Activated CD4-positive, alpha-beta memory T cell treated with anti-CD3 and anti-CD28 coated beads for 36 hours (primary cell): ENCODE measurements at regions not wholly inside any gene's neighbourhood (a gene's known extent, or its start where the extent isn't known, plus 50 kb on each side); places are given as distances from the start of the nearest gene placed in this dataset.
"Not testable (repeated sequence)": the region's sequence is repeated elsewhere in the genome, so short reads cannot be mapped to it uniquely, and the experiment has no call there.

ENCODE experiments used
- CTCF ChIA-PET: fragments of 350-600 bp; sonication (Branson Sonifier 250); formaldehyde crosslinking; loops from one replicate; lab custom pipeline; 2021; ENCODE audit warnings: antibody characterized with exemption, inconsistent platforms; lab: Charles Lee
- POLR2A ChIA-PET: fragments of 350-600 bp; sonication (Branson Sonifier 250); formaldehyde crosslinking; loops from one replicate; lab custom pipeline; 2021; ENCODE audit warnings: antibody characterized with exemption; lab: Charles Lee
- DNase-seq: peaks from one replicate; pipeline ENCODE4 v3.0.0-alpha.2; 2020
- H3K27ac Mint-ChIP-seq: one replicate; pipeline ENCODE4 v1.8.0; 2021; ENCODE audit warnings: mixed read lengths
- H3K27me3 Mint-ChIP-seq: one replicate; pipeline ENCODE4 v1.8.0; 2021; ENCODE audit warnings: mixed read lengths
- H3K36me3 Mint-ChIP-seq: one replicate; pipeline ENCODE4 v1.8.0; 2021; ENCODE audit warnings: mixed read lengths
- H3K4me1 Mint-ChIP-seq: one replicate; pipeline ENCODE4 v1.8.0; 2021; ENCODE audit warnings: low read depth, mixed read lengths
- H3K4me3 Mint-ChIP-seq: one replicate; pipeline ENCODE4 v1.8.0; 2021; ENCODE audit warnings: mild to moderate bottlenecking, mixed read lengths
- H3K9me3 Mint-ChIP-seq: one replicate; pipeline ENCODE4 v1.8.0; 2021; ENCODE audit warnings: mixed read lengths
- intact Hi-C: fragments of 100-400 bp; cut with micrococcal nuclease; formaldehyde crosslinking; loops from one replicate; pipeline ENCODE4 v1.15.1; 2023

- H3K4me3 Mint-ChIP-seq, result no peak overlapping the region
- POLR2A ChIA-PET, result interaction anchor here (0.6 kb wide), 1 partner anchor 450 kb away, joined by 3 read pairs; no protein-coding TSS in a partner anchor
- peaks cover 2% of the 10 kb centered on the region for H3K4me1 Mint-ChIP-seq
- intact Hi-C loops, result no loop called here
- CTCF ChIA-PET, result interaction anchor here (1.3 kb wide), 1 partner anchor 103 kb away, joined by 3 read pairs; no protein-coding TSS in a partner anchor
- no peak overlapping the region for H3K27ac Mint-ChIP-seq
- DNase-seq, result no peak
- no peaks in the 10 kb centered on the region for H3K27me3 Mint-ChIP-seq
- no peaks in the 10 kb centered on the region for H3K36me3 Mint-ChIP-seq
- no peaks in the 10 kb centered on the region for H3K9me3 Mint-ChIP-seq
These were observed 324.3 kb downstream of the PTTG2 start for GRCh38 chr4:38284294-38285030.

DNA sequence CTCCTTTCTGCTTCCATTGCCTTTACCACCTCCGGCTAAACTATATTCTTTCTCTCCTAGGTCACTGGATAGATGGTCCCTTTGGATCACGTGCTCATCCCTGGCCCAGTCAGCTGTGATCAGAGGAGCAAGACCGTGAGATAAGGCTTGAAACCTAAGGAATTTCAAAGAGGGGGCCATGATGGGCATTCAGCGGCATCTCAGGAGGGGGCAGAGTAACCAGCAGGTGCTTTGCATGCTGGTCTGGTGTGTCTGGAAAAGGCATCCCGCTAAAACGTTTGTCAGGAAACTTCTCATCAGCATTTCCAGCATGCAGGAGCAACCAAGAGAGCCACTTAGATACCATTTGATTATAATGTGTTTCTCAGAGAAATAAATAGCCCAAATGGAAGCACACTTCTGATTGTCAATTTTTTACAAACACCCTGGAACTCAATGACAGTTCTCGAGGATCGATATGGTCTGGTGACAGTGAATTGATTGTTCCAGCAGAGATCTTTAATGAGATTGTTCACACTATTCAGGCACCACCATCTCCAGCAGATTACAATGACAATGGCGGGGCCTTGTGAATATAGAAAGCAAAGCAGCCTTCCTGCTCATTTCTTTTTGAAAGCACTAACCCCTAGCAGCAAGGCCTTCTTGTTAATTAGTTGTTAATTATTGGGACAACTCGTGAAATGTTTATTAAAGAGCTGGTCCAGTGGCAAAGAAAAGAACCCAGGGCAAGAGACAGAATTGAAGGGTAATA lies 327.1 kb downstream of the PTTG2 start:
- H3K27me3 Mint-ChIP-seq, result no peaks in the 10 kb centered on the region
- intact Hi-C loops, result no loop called here
- no peaks in the 10 kb centered on the region for H3K9me3 Mint-ChIP-seq
- ChIA-PET CTCF (no interaction called here), POLR2A (no interaction called here)
- no peak for DNase-seq
- H3K27ac Mint-ChIP-seq, result no peak overlapping the region
- peaks cover 2% of the 10 kb centered on the region for H3K4me1 Mint-ChIP-seq
- no peak overlapping the region for H3K4me3 Mint-ChIP-seq
- no peaks in the 10 kb centered on the region for H3K36me3 Mint-ChIP-seq

- H3K27ac Mint-ChIP-seq, result no peak overlapping the region
- POLR2A ChIA-PET, result no interaction called here
- peaks cover 2% of the 10 kb centered on the region for H3K4me1 Mint-ChIP-seq
- no peak for DNase-seq
- no peaks in the 10 kb centered on the region for H3K27me3 Mint-ChIP-seq
- intact Hi-C loops, result no loop called here
- peaks cover 5% of the 10 kb centered on the region for H3K36me3 Mint-ChIP-seq
- CTCF ChIA-PET, result no interaction called here
- no peak overlapping the region for H3K4me3 Mint-ChIP-seq
- peaks cover 17% of the 10 kb centered on the region for H3K9me3 Mint-ChIP-seq
These were observed 329.4 kb downstream of the PTTG2 start for GRCh38 chr4:38289553-38289952.

- peaks cover 23% of the 10 kb centered on the region for H3K9me3 Mint-ChIP-seq
- ChIA-PET CTCF (no interaction called here), POLR2A (no interaction called here)
- H3K4me1 Mint-ChIP-seq, result no peaks in the 10 kb centered on the region
- intact Hi-C loops, result no loop called here
- DNase-seq, result no peak
- no peaks in the 10 kb centered on the region for H3K27me3 Mint-ChIP-seq
- peaks cover 5% of the 10 kb centered on the region for H3K36me3 Mint-ChIP-seq
- no peak overlapping the region for H3K4me3 Mint-ChIP-seq
- H3K27ac Mint-ChIP-seq, result no peak overlapping the region
These were observed 330.2 kb downstream of the PTTG2 start for GRCh38 chr4:38290366-38290765.

GRCh38 chr4:38290914-38291313 lies 330.7 kb downstream of the PTTG2 start:
- Mint-ChIP-seq H3K27ac (no peak overlapping the region), H3K4me3 (no peak overlapping the region), H3K36me3 (peaks cover 7% of the 10 kb centered on the region), H3K4me1 (no peaks in the 10 kb centered on the region), H3K27me3 (no peaks in the 10 kb centered on the region), H3K9me3 (peaks cover 23% of the 10 kb centered on the region)
- no peak for DNase-seq
- ChIA-PET CTCF (no interaction called here), POLR2A (no interaction called here)
- intact Hi-C loops, result no loop called here

- intact Hi-C loops, result no loop called here
- ChIA-PET POLR2A (no interaction called here), CTCF (interaction anchor here (0.7 kb wide), 1 partner anchor 190 kb away, joined by 3 read pairs; no protein-coding TSS in a partner anchor)
- no peaks in the 10 kb centered on the region for H3K4me1 Mint-ChIP-seq
- peaks cover 28% of the 10 kb centered on the region for H3K9me3 Mint-ChIP-seq
- peaks cover 10% of the 10 kb centered on the region for H3K36me3 Mint-ChIP-seq
- no peak for DNase-seq
- H3K27ac Mint-ChIP-seq, result no peak overlapping the region
- H3K4me3 Mint-ChIP-seq, result no peak overlapping the region
- H3K27me3 Mint-ChIP-seq, result no peaks in the 10 kb centered on the region
These were observed 332.3 kb downstream of the PTTG2 start for GRCh38 chr4:38292529-38292928.

DNA sequence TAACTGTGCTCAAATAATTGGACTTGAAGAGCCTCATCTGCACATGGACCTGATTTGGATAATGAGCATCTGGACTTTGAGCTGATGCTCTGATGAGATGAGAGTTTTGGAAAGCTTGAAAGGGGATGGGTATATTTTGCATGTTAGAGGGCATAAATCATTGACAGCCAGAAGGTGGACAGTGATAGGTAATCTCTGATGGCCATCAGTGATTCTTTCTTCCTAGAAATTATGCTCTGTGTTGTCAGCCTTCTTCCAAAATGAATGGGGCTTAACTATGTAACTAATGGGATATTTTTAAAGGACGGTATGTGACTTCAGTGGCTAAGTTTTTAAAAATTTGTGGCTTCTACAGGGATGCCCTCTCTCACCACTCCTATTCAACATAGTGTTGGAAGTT lies 334.0 kb downstream of the PTTG2 start:
- ChIA-PET CTCF (no interaction called here), POLR2A (no interaction called here)
- Mint-ChIP-seq H3K4me3 (no peak overlapping the region), H3K9me3 (peaks cover 43% of the 10 kb centered on the region), H3K27ac (no peak overlapping the region), H3K36me3 (peaks cover 16% of the 10 kb centered on the region), H3K27me3 (no peaks in the 10 kb centered on the region), H3K4me1 (no peaks in the 10 kb centered on the region)
- intact Hi-C loops, result no loop called here
- no peak for DNase-seq

- Mint-ChIP-seq H3K9me3 (peaks cover 66% of the 10 kb centered on the region), H3K27ac (no peak overlapping the region), H3K36me3 (peaks cover 27% of the 10 kb centered on the region), H3K4me1 (no peaks in the 10 kb centered on the region), H3K4me3 (no peak overlapping the region), H3K27me3 (no peaks in the 10 kb centered on the region)
- intact Hi-C loops, result no loop called here
- CTCF ChIA-PET, result interaction anchor here (1.3 kb wide), 1 partner anchor 117 kb away, joined by 3 read pairs; no protein-coding TSS in a partner anchor
- no peak for DNase-seq
- POLR2A ChIA-PET, result no interaction called here
These were observed 336.9 kb downstream of the PTTG2 start for GRCh38 chr4:38297061-38297460.

- CTCF ChIA-PET, result no interaction called here
- Mint-ChIP-seq H3K4me3 (no peak overlapping the region), H3K27me3 (no peaks in the 10 kb centered on the region), H3K4me1 (no peaks in the 10 kb centered on the region), H3K36me3 (peaks cover 29% of the 10 kb centered on the region), H3K27ac (no peak overlapping the region), H3K9me3 (peaks cover 66% of the 10 kb centered on the region)
- POLR2A ChIA-PET, result no interaction called here
- intact Hi-C loops, result no loop called here
- DNase-seq, result no peak
These were observed 338.9 kb downstream of the PTTG2 start for GRCh38 chr4:38298868-38299713.

DNA sequence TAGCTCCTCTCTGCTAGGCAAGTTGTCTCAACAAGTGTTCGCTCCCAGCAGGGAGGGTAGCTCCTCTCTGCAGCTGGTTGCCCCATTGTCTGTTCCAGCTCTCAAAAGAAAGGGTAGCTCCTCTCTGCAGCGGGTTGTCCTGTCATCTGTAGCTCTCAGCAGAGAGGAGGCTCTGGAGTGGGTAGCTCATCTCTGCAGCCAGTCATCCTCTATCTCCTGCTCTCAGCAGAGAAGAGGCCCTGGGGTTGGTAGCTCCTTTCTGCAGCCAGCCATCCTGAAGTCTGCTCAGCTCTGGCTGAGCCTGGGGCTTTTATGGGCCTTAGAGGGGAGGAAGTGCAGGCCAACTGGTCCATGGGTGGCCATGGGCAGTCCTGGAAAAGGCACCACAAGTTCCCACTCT lies 342.7 kb downstream of the PTTG2 start:
- POLR2A ChIA-PET, result no interaction called here
- Mint-ChIP-seq H3K36me3 (peaks cover 24% of the 10 kb centered on the region), H3K9me3 (peaks cover 53% of the 10 kb centered on the region), H3K4me1 (peaks cover 26% of the 10 kb centered on the region), H3K4me3 (no peak overlapping the region), H3K27me3 (no peaks in the 10 kb centered on the region), H3K27ac (no peak overlapping the region)
- DNase-seq, result no peak
- CTCF ChIA-PET, result interaction anchor here (1.1 to 1.5 kb wide), 2 partner anchors 17 to 123 kb away, joined by 4 to 6 read pairs; no protein-coding TSS in a partner anchor
- intact Hi-C loops, result no loop called here

DNA sequence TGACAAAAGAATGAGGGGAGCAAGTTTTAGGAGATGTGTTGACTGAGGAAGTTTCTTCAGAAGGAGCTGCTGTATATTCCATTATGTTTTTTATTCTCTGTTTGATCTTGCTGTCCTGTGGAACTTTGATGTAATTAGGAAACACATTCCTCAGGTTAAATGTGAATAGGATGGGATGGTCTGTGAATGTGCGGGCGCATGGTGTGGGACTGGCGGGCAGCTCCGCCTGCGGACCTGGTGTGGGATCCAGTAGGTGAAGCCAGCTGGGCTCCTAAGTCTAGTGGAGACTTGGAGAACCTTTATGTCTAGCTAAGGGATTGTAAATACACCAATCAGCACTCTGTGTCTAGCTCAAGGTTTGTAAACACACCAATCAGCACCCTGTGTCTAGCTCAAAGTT lies 344.3 kb downstream of the PTTG2 start:
- intact Hi-C loops, H3K27ac Mint-ChIP-seq, H3K27me3 Mint-ChIP-seq, H3K4me3 Mint-ChIP-seq, POLR2A ChIA-PET, DNase-seq: not testable (repeated sequence)
- peaks cover 17% of the 10 kb centered on the region for H3K36me3 Mint-ChIP-seq
- CTCF ChIA-PET, result interaction anchor here (1.0 to 3.4 kb wide), 3 partner anchors 15 to 370 kb away, joined by 3 to 19 read pairs (median 4); no protein-coding TSS in a partner anchor
- peaks cover 38% of the 10 kb centered on the region for H3K4me1 Mint-ChIP-seq
- H3K9me3 Mint-ChIP-seq, result peaks cover 37% of the 10 kb centered on the region
